H9 (cell line): ENCODE measurements at regions not wholly inside any gene's neighbourhood (a gene's known extent, or its start where the extent isn't known, plus 50 kb on each side); places are given as distances from the start of the nearest gene placed in this dataset.

Experiments
- DNase-seq: peaks from one replicate; pipeline ENCODE4 v3.0.0-alpha.2; 2017
- H2AFZ ChIP-seq: one replicate; pipeline ENCODE4 v1.6.1; 2013; ENCODE audit warnings: mild to moderate bottlenecking, low read length, control low read depth, moderate library complexity
- H2AK5ac ChIP-seq: 2 replicates; pipeline ENCODE4 v1.6.1; 2013; ENCODE audit warnings: low read length, control low read depth, mixed read lengths; ENCODE audit not compliant: insufficient read length
- H2BK120ac ChIP-seq: one replicate; pipeline ENCODE4 v1.6.1; 2013; ENCODE audit warnings: low read depth, mild to moderate bottlenecking, low read length, control low read depth, inconsistent platforms; ENCODE audit not compliant: poor library complexity, severe bottlenecking
- H2BK12ac ChIP-seq: 2 replicates; pipeline ENCODE4 v1.6.1; 2013; ENCODE audit warnings: low read length, control low read depth, mixed read lengths, low read depth; ENCODE audit not compliant: insufficient read length
- H2BK15ac ChIP-seq: 2 replicates; pipeline ENCODE4 v1.6.1; 2013; ENCODE audit warnings: low read depth, low read length, control low read depth
- H2BK20ac ChIP-seq: one replicate; pipeline ENCODE4 v1.6.1; 2013; ENCODE audit warnings: low read depth, mild to moderate bottlenecking, low read length, control low read depth, inconsistent platforms; ENCODE audit not compliant: poor library complexity, severe bottlenecking
- H2BK5ac ChIP-seq: 2 replicates; pipeline ENCODE4 v1.6.1; 2013; ENCODE audit warnings: low read length, control low read depth, mixed read lengths; ENCODE audit not compliant: insufficient read length
- H3K14ac ChIP-seq: 2 replicates; pipeline ENCODE4 v1.6.1; 2013; ENCODE audit warnings: low read length, control low read depth; ENCODE audit not compliant: insufficient read depth
- H3K18ac ChIP-seq: 2 replicates; pipeline ENCODE4 v1.6.1; 2013; ENCODE audit warnings: low read depth, mild to moderate bottlenecking, mixed read lengths, low read length, control low read depth; ENCODE audit not compliant: insufficient read length
- H3K23ac ChIP-seq: 2 replicates; pipeline ENCODE4 v1.6.1; 2013; ENCODE audit warnings: low read length, control low read depth, mixed read lengths, low read depth; ENCODE audit not compliant: insufficient read length
- H3K23me2 ChIP-seq: 2 replicates; pipeline ENCODE4 v1.6.1; 2013; ENCODE audit warnings: low read depth, mild to moderate bottlenecking, mixed read lengths, low read length, control low read depth; ENCODE audit not compliant: insufficient read length, poor library complexity, severe bottlenecking
- H3K27ac ChIP-seq: 2 replicates; pipeline ENCODE4 v1.5.1; 2013; ENCODE audit warnings: low read length, control low read depth, mixed read lengths, low read depth; ENCODE audit not compliant: insufficient read length
- H3K27me3 ChIP-seq: 2 replicates; pipeline ENCODE4 v1.6.1; 2013; ENCODE audit warnings: low read length, control low read depth, inconsistent platforms; ENCODE audit not compliant: insufficient read depth
- H3K4ac ChIP-seq: 2 replicates; pipeline ENCODE4 v1.6.1; 2013; ENCODE audit warnings: low read depth, mild to moderate bottlenecking, control low read depth, inconsistent platforms, low read length, moderate library complexity
- H3K4me1 ChIP-seq: 2 replicates; pipeline ENCODE4 v1.6.1; 2013; ENCODE audit warnings: low read length, control low read depth, inconsistent platforms; ENCODE audit not compliant: insufficient read depth
- H3K4me2 ChIP-seq: 2 replicates; pipeline ENCODE4 v1.6.1; 2013; ENCODE audit warnings: low read length, control low read depth, mixed read lengths; ENCODE audit not compliant: insufficient read length, insufficient read depth
- H3K56ac ChIP-seq: 2 replicates; pipeline ENCODE4 v1.6.1; 2013; ENCODE audit warnings: low read depth, mild to moderate bottlenecking, mixed read lengths, low read length, control low read depth; ENCODE audit not compliant: insufficient read length
- H3K79me1 ChIP-seq: 2 replicates; pipeline ENCODE4 v1.6.1; 2013; ENCODE audit warnings: low read depth, mild to moderate bottlenecking, moderate library complexity, low read length, control low read depth, inconsistent platforms; ENCODE audit not compliant: insufficient read depth, poor library complexity, severe bottlenecking
- H3K79me2 ChIP-seq: 2 replicates; pipeline ENCODE4 v1.6.1; 2013; ENCODE audit warnings: low read length, control low read depth, inconsistent platforms; ENCODE audit not compliant: insufficient read depth
- H3K9ac ChIP-seq: 2 replicates; pipeline ENCODE4 v1.6.1; 2013; ENCODE audit warnings: low read length, control low read depth, mixed read lengths; ENCODE audit not compliant: insufficient read length; ENCODE audit errors: extremely low read depth
- H3K9me3 ChIP-seq: one replicate; pipeline ENCODE4 v1.6.1; 2013; ENCODE audit warnings: low read depth, low read length, inconsistent platforms; ENCODE audit not compliant: control insufficient read depth
- H3T11ph ChIP-seq: one replicate; pipeline ENCODE4 v1.6.1; 2013; ENCODE audit warnings: mild to moderate bottlenecking, low read length, control low read depth, inconsistent platforms
- H4K20me1 ChIP-seq: one replicate; pipeline ENCODE4 v1.6.1; 2013; ENCODE audit not compliant: control insufficient read depth, insufficient read length, insufficient read depth
- H4K5ac ChIP-seq: 2 replicates; pipeline ENCODE4 v1.6.1; 2013; ENCODE audit warnings: low read depth, mild to moderate bottlenecking, mixed read lengths, low read length, control low read depth; ENCODE audit not compliant: insufficient read length
- H4K8ac ChIP-seq: replicated peaks from 2 replicates; pipeline ENCODE4 v1.6.1; 2013; ENCODE audit warnings: low read length, control low read depth, mixed read lengths, low read depth; ENCODE audit not compliant: insufficient read length
- H4K91ac ChIP-seq: 2 replicates; pipeline ENCODE4 v1.6.1; 2013; ENCODE audit warnings: low read depth, mild to moderate bottlenecking, moderate library complexity, mixed read lengths, low read length, control low read depth; ENCODE audit not compliant: insufficient read length
- H3K27ac Mint-ChIP-seq, 3 experiments: 2 replicates in 2 of 3; 3 replicates in 1 of 3; pipeline ENCODE4 v1.8.0; 2020 to 2021; ENCODE audit warnings: mixed read lengths in 3 of 3, mild to moderate bottlenecking in 1 of 3, moderate library complexity in 1 of 3
- H3K27me3 Mint-ChIP-seq: 2 replicates; pipeline ENCODE4 v1.8.0; 2021; ENCODE audit warnings: low read depth, mild to moderate bottlenecking, moderate library complexity, mixed read lengths
- H3K36me3 Mint-ChIP-seq, 3 experiments: 2 replicates in 2 of 3; 3 replicates in 1 of 3; pipeline ENCODE4 v1.8.0; 2020 to 2021; ENCODE audit warnings: low read depth in 3 of 3, mixed read lengths in 3 of 3; ENCODE audit not compliant: insufficient read depth in 1 of 3
- H3K4me1 Mint-ChIP-seq, 2 experiments: 2 replicates each; pipeline ENCODE4 v1.8.0; 2020; ENCODE audit warnings: mixed read lengths in 2 of 2
- H3K4me3 Mint-ChIP-seq, 2 experiments: 2 replicates in 1 of 2; 3 replicates in 1 of 2; pipeline ENCODE4 v1.8.0; 2020 to 2021; ENCODE audit warnings: mild to moderate bottlenecking in 2 of 2, mixed read lengths in 2 of 2, moderate library complexity in 1 of 2
- H3K9me3 Mint-ChIP-seq, 2 experiments: 2 replicates in 1 of 2; 3 replicates in 1 of 2; pipeline ENCODE4 v1.8.0; 2020; ENCODE audit warnings: mild to moderate bottlenecking in 2 of 2, mixed read lengths in 2 of 2, moderate library complexity in 1 of 2
- CTCF ChIP-seq: fragments of 200-600 bp; sonication (generic); conservative IDR thresholded peaks from 3 replicates; pipeline ENCODE4 v1.8.0; 2021; ENCODE audit warnings: antibody characterized with exemption, mild to moderate bottlenecking
- WGBS: extraction: QIAGEN DNeasy Blood & Tissue Kit; methylation state at CpG from one replicate; pipeline ENCODE4 v1.1.7; 2013; ENCODE audit warnings: missing lambda C conversion rate, low lambda C conversion rate, mixed read lengths; ENCODE audit not compliant: insufficient read length; ENCODE audit errors: extremely low coverage; 5-methylcytosine and 5-hydroxymethylcytosine counted together

- no CpG with 5 or more reads among the region's 3 CpGs for WGBS
- no peaks in the 10 kb centered on the region for H3K23me2 ChIP-seq
These were observed 239.4 kb downstream of the C12orf75 start for GRCh38 chr12:105569886-105570285.

More at GRCh38 chr12:105569886-105570285, 239.4 kb downstream of the C12orf75 start:
- Histone ChIP-seq H3K23ac (no peak overlapping the region), H4K5ac (no peak overlapping the region), H3K27ac (no peak overlapping the region), H3K4me2 (no peak overlapping the region), H2BK15ac (no peak overlapping the region), H2BK20ac (no peak overlapping the region), H3K79me1 (no peaks in the 10 kb centered on the region), H4K20me1 (no peaks in the 10 kb centered on the region), H3K79me2 (no peaks in the 10 kb centered on the region; the same call in 1 of the 2 replicates), H2BK12ac (no peak overlapping the region), H3K27me3 (no peaks in the 10 kb centered on the region), H4K8ac (no peak overlapping the region), H3K18ac (no peak overlapping the region), H2AK5ac (no peak overlapping the region), H3K14ac (no peak overlapping the region), H3K9me3 (no peaks in the 10 kb centered on the region), H2BK5ac (no peak overlapping the region), H4K91ac (no peak overlapping the region), H3K4ac (no peak overlapping the region), H3K4me1 (no peaks in the 10 kb centered on the region), H3K9ac (no peak overlapping the region), H2BK120ac (no peak overlapping the region), H2AFZ (no peak overlapping the region), H3T11ph (no peak overlapping the region), H3K56ac (no peak overlapping the region)
- Mint-ChIP-seq H3K27me3 (peaks cover 4% of the 10 kb centered on the region; the same call in 1 of the 2 replicates), H3K4me3 (no peak overlapping the region), H3K27ac (no peak overlapping the region), H3K36me3 (no peaks in the 10 kb centered on the region; a peak in 1 of 7 replicates), H3K9me3 (peaks cover 0 to 2% of the 10 kb centered on the region in 2 experiments; a peak in 1 of 5 replicates), H3K4me1 (no peaks in the 10 kb centered on the region)
- TF ChIP-seq CTCF, result no peak
- DNase-seq, result no peak
